Upper lobe of left lung (tissue), 4 donors: ENCODE measurements at regions not wholly inside any gene's neighbourhood (a gene's known extent, or its start where the extent isn't known, plus 50 kb on each side); places are given as distances from the start of the nearest gene placed in this dataset.

Experiments
- POLR2A ChIP-seq, 4 donors: fragments of 450-650 bp; IDR thresholded peaks; one replicate each; pipeline ENCODE4 v1.5.1; 2016 to 2017; ENCODE audit warnings: antibody characterized with exemption in 4 of 4, mild to moderate bottlenecking in 2 of 4
- POLR2AphosphoS5 ChIP-seq, 2 donors: sonication (generic); formaldehyde crosslinking; IDR thresholded peaks; one replicate each; pipeline ENCODE4 v1.5.1; 2017; ENCODE audit warnings: antibody characterized with exemption in 2 of 2
- TF ChIP-seq, protein P1 (sequence below), 6 experiments: fragments of 450-650 bp in 4 of 6; fragments of 200-600 bp in 2 of 6; sonication (generic) in 2 of 6; IDR thresholded peaks; one replicate each; pipeline ENCODE4 v1.5.1; 2016 to 2019; ENCODE audit warnings: antibody characterized with exemption in 6 of 6

DNA sequence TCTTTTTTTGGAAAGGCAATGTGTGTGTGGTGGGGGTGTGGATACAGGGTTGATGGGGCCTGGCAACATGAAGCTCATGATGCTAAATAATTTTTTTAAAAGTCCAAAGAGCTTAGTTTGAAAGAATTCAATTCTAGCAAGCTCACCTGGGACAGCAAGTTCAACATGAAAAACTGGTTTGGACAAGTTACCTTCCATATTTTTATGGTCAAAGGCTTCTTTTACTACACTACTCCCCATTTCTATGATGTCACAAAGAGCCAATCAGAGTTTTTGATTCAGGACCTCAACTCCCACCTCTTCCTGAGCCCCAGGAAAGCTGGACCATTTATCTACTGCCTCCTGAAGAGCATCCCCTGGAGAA, 66.1 kb upstream of the CTNNBL1 start:
- TF ChIP-seq, protein P1, sequence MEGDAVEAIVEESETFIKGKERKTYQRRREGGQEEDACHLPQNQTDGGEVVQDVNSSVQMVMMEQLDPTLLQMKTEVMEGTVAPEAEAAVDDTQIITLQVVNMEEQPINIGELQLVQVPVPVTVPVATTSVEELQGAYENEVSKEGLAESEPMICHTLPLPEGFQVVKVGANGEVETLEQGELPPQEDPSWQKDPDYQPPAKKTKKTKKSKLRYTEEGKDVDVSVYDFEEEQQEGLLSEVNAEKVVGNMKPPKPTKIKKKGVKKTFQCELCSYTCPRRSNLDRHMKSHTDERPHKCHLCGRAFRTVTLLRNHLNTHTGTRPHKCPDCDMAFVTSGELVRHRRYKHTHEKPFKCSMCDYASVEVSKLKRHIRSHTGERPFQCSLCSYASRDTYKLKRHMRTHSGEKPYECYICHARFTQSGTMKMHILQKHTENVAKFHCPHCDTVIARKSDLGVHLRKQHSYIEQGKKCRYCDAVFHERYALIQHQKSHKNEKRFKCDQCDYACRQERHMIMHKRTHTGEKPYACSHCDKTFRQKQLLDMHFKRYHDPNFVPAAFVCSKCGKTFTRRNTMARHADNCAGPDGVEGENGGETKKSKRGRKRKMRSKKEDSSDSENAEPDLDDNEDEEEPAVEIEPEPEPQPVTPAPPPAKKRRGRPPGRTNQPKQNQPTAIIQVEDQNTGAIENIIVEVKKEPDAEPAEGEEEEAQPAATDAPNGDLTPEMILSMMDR (IDR thresholded peaks at IDR 0.05) = no peak
- TF ChIP-seq POLR2AphosphoS5 (IDR thresholded peaks at IDR 0.05) = no peak
- TF ChIP-seq POLR2A (IDR thresholded peaks at IDR 0.05) = no peak
